Mesenchymal stem cell (in vitro differentiated cells and primary cell): ENCODE measurements at regions not wholly inside any gene's neighbourhood (a gene's known extent, or its start where the extent isn't known, plus 50 kb on each side); places are given as distances from the start of the nearest gene placed in this dataset.

Experiments used
- DNase-seq: peaks from one replicate; pipeline ENCODE4 v3.0.0-alpha.2; 2013
- H2AFZ ChIP-seq: one replicate; pipeline ENCODE4 v1.6.1; 2013; ENCODE audit warnings: low read depth, mild to moderate bottlenecking, control low read depth, inconsistent platforms, low read length, moderate library complexity
- H2AK5ac ChIP-seq: 2 replicates; pipeline ENCODE4 v1.6.1; 2013; ENCODE audit warnings: low read length, moderate library complexity, mild to moderate bottlenecking, inconsistent platforms; ENCODE audit not compliant: severe bottlenecking
- H2BK120ac ChIP-seq: one replicate; pipeline ENCODE4 v1.6.1; 2013; ENCODE audit warnings: low read depth, mild to moderate bottlenecking, inconsistent platforms, low read length, moderate library complexity
- H2BK12ac ChIP-seq, 2 experiments: one replicate each; pipeline ENCODE4 v1.6.1; 2013; ENCODE audit warnings: inconsistent platforms in 2 of 2, low read length in 2 of 2, mild to moderate bottlenecking in 2 of 2, moderate library complexity in 2 of 2, control low read depth in 1 of 2
- H2BK15ac ChIP-seq: one replicate; pipeline ENCODE4 v1.6.1; 2013; ENCODE audit warnings: mild to moderate bottlenecking, low read depth, inconsistent platforms; ENCODE audit not compliant: poor library complexity, severe bottlenecking
- H2BK5ac ChIP-seq: 2 replicates; pipeline ENCODE4 v1.6.1; 2013; ENCODE audit warnings: low read depth, mild to moderate bottlenecking, low read length, control low read depth, inconsistent platforms; ENCODE audit not compliant: poor library complexity, severe bottlenecking
- H3K14ac ChIP-seq, 2 experiments: one replicate each; pipeline ENCODE4 v1.6.1; 2013; ENCODE audit warnings: inconsistent platforms in 2 of 2, low read length in 2 of 2, control low read depth in 1 of 2, mild to moderate bottlenecking in 1 of 2, moderate library complexity in 1 of 2
- H3K18ac ChIP-seq, 2 experiments: one replicate each; pipeline ENCODE4 v1.6.1; 2013; ENCODE audit warnings: inconsistent platforms in 2 of 2, low read length in 2 of 2, control low read depth in 1 of 2, low read depth in 1 of 2, mild to moderate bottlenecking in 1 of 2
- H3K23ac ChIP-seq, 2 experiments: one replicate each; pipeline ENCODE4 v1.6.1; 2013; ENCODE audit warnings: inconsistent platforms in 2 of 2, low read length in 2 of 2, mild to moderate bottlenecking in 2 of 2, moderate library complexity in 2 of 2, control low read depth in 1 of 2
- H3K27ac ChIP-seq: 2 replicates; pipeline ENCODE4 v1.5.1; 2013; ENCODE audit warnings: mild to moderate bottlenecking, moderate library complexity, low read length, control low read depth, inconsistent platforms; ENCODE audit not compliant: poor library complexity, severe bottlenecking
- H3K27me3 ChIP-seq, 2 experiments: 2 replicates each; pipeline versions ENCODE4 v1.6.1 to v1.7.0; 2013; ENCODE audit warnings: low read length in 2 of 2, mild to moderate bottlenecking in 2 of 2, moderate library complexity in 2 of 2, control low read depth in 1 of 2, inconsistent platforms in 1 of 2; ENCODE audit not compliant: control insufficient read depth in 1 of 2, insufficient read depth in 1 of 2
- H3K36me3 ChIP-seq, 2 experiments: 2 replicates each; pipeline versions ENCODE4 v1.6.1 to v1.7.0; 2013; ENCODE audit warnings: low read length in 2 of 2, control low read depth in 1 of 2, inconsistent platforms in 1 of 2, low read depth in 1 of 2, mild to moderate bottlenecking in 1 of 2; ENCODE audit not compliant: insufficient read depth in 2 of 2, control insufficient read depth in 1 of 2
- H3K4ac ChIP-seq, 2 experiments: one replicate each; pipeline ENCODE4 v1.6.1; 2013; ENCODE audit warnings: inconsistent platforms in 2 of 2, low read length in 2 of 2, mild to moderate bottlenecking in 2 of 2, moderate library complexity in 2 of 2, control low read depth in 1 of 2, low read depth in 1 of 2
- H3K4me1 ChIP-seq: 2 replicates; pipeline ENCODE4 v1.6.1; 2013; ENCODE audit warnings: low read depth, low read length, control low read depth; ENCODE audit not compliant: control insufficient read depth, insufficient read depth
- H3K4me2 ChIP-seq: 2 replicates; pipeline ENCODE4 v1.6.1; 2013; ENCODE audit warnings: low read length, mild to moderate bottlenecking, inconsistent platforms; ENCODE audit not compliant: poor library complexity, severe bottlenecking
- H3K4me3 ChIP-seq, 2 experiments: 2 replicates each; pipeline versions ENCODE4 v1.5.1 to v1.7.0; 2013; ENCODE audit warnings: low read length in 2 of 2, mild to moderate bottlenecking in 2 of 2, control low read depth in 1 of 2, low read depth in 1 of 2; ENCODE audit not compliant: insufficient read depth in 1 of 2
- H3K79me1 ChIP-seq: replicated peaks from 2 replicates; pipeline ENCODE4 v1.6.1; 2013; ENCODE audit warnings: mild to moderate bottlenecking, control low read depth, low read length, inconsistent platforms; ENCODE audit not compliant: poor library complexity, severe bottlenecking
- H3K9ac ChIP-seq: 2 replicates; pipeline ENCODE4 v1.7.0; 2013; ENCODE audit warnings: mild to moderate bottlenecking, low read length, moderate library complexity
- H3K9me3 ChIP-seq: 2 replicates; pipeline ENCODE4 v1.7.0; 2013; ENCODE audit warnings: mild to moderate bottlenecking, low read length; ENCODE audit not compliant: control insufficient read depth
- H4K8ac ChIP-seq: one replicate; pipeline ENCODE4 v1.6.1; 2013; ENCODE audit warnings: inconsistent platforms, mild to moderate bottlenecking, low read length, moderate library complexity
- H4K91ac ChIP-seq: one replicate; pipeline ENCODE4 v1.6.1; 2013; ENCODE audit warnings: mild to moderate bottlenecking, low read length, inconsistent platforms
- WGBS: methylation state at CpG from one replicate; pipeline ENCODE4 v1.1.7; 2013; ENCODE audit warnings: mixed read lengths; 5-methylcytosine and 5-hydroxymethylcytosine counted together

- Histone ChIP-seq H3K4me3 (no peak overlapping the region), H2BK5ac (no peak overlapping the region), H3K9ac (no peak overlapping the region), H3K4ac (no peak overlapping the region), H3K4me2 (no peak overlapping the region), H3K4me1 (peaks cover 6% of the 10 kb centered on the region), H3K36me3 (peaks cover 0 to 8% of the 10 kb centered on the region in 2 experiments), H2BK15ac (no peak overlapping the region), H2AK5ac (no peak overlapping the region), H3K27ac (no peak overlapping the region), H3K79me1 (no peaks in the 10 kb centered on the region), H3K18ac (no peak overlapping the region), H2BK120ac (no peak overlapping the region), H3K27me3 (no peaks in the 10 kb centered on the region), H3K14ac (no peak overlapping the region), H2BK12ac (no peak overlapping the region), H2AFZ (no peak overlapping the region), H3K23ac (no peak overlapping the region), H4K91ac (no peak overlapping the region), H4K8ac (no peak overlapping the region), H3K9me3 (no peaks in the 10 kb centered on the region)
- 98% methylated on average over 22 of the region's 22 CpGs for WGBS
- no peak for DNase-seq
Observed at GRCh38 chr14:65279510-65279909, 133.0 kb upstream of the FUT8 start.

DNA sequence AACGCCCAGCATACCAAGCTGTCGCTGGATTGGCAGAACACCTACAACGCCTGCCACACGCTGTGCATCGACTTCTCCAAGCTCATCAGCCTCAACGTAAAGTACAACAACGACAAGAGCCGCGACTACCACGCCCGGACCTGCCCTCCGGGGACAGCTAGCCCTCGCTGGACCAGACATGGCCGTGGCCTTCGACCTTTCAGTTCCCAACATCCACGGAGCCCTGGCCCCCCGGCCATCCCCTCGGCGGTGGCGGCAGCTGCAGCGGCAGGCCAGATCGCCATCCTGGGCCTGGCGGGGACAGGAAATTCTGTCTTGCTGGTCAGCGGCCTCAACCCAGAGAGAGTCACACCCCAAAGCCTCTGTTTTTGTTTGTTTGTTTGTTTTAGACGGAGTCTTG is 132.6 kb upstream of the FUT8 start:
- Histone ChIP-seq H3K4ac (no peak overlapping the region), H3K27me3 (no peaks in the 10 kb centered on the region), H2BK15ac (no peak overlapping the region), H3K9ac (no peak overlapping the region), H3K14ac (no peak overlapping the region), H4K91ac (no peak overlapping the region), H2BK120ac (no peak overlapping the region), H3K9me3 (no peaks in the 10 kb centered on the region), H3K4me1 (peaks cover 6% of the 10 kb centered on the region), H3K79me1 (no peaks in the 10 kb centered on the region), H3K36me3 (peaks cover 0 to 8% of the 10 kb centered on the region in 2 experiments), H2AFZ (no peak overlapping the region), H4K8ac (no peak overlapping the region), H3K4me2 (no peak overlapping the region), H2BK12ac (no peak overlapping the region), H3K27ac (no peak overlapping the region), H2AK5ac (no peak overlapping the region), H3K4me3 (no peak overlapping the region), H3K23ac (no peak overlapping the region), H3K18ac (no peak overlapping the region), H2BK5ac (no peak overlapping the region)
- no peak for DNase-seq
- WGBS = 97% methylated on average over 25 of the region's 25 CpGs

DNA sequence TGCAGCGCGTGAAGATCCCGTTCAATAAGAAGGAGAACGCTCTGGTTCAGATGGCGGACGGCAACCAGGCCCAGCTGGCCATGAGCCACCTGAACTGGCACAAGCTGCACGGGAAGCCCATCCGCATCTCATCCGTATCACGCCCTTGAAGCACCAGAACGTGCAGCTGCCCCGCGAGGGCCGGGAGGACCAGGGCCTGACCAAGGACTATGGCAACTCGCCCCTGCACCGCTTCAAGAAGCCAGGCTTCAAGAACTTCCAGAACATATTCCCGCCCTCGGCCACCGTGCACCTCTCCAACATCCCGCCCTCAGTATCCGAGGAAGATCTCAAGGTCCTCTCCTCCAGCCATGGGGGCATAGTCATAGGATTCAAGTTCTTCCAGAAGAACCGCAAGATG is 131.9 kb upstream of the FUT8 start:
- no peak overlapping the region for H2BK5ac ChIP-seq
- peaks cover 0 to 8% of the 10 kb centered on the region in 2 experiments for H3K36me3 ChIP-seq
- no peaks in the 10 kb centered on the region for H3K79me1 ChIP-seq
- WGBS = 98% methylated on average over 22 of the region's 22 CpGs
- no peaks in the 10 kb centered on the region for H3K27me3 ChIP-seq
- no peak for DNase-seq
- peak overlapping the region; percentile 36 for H2BK15ac ChIP-seq
- no peak overlapping the region for H3K14ac ChIP-seq
- H3K4me1 ChIP-seq = peaks cover 6% of the 10 kb centered on the region
- no peak overlapping the region for H3K4ac ChIP-seq
- no peak overlapping the region for H2BK120ac ChIP-seq
- no peak overlapping the region for H2AK5ac ChIP-seq
- no peak overlapping the region for H4K8ac ChIP-seq
- H3K4me2 ChIP-seq = no peak overlapping the region
- H3K18ac ChIP-seq = no peak overlapping the region
- no peaks in the 10 kb centered on the region for H3K9me3 ChIP-seq
- H3K4me3 ChIP-seq = no peak overlapping the region
- H3K23ac ChIP-seq = no peak overlapping the region
- H3K27ac ChIP-seq = no peak overlapping the region
- H2BK12ac ChIP-seq = no peak overlapping the region
- no peak overlapping the region for H2AFZ ChIP-seq
- H4K91ac ChIP-seq = no peak overlapping the region
- H3K9ac ChIP-seq = no peak overlapping the region

DNA sequence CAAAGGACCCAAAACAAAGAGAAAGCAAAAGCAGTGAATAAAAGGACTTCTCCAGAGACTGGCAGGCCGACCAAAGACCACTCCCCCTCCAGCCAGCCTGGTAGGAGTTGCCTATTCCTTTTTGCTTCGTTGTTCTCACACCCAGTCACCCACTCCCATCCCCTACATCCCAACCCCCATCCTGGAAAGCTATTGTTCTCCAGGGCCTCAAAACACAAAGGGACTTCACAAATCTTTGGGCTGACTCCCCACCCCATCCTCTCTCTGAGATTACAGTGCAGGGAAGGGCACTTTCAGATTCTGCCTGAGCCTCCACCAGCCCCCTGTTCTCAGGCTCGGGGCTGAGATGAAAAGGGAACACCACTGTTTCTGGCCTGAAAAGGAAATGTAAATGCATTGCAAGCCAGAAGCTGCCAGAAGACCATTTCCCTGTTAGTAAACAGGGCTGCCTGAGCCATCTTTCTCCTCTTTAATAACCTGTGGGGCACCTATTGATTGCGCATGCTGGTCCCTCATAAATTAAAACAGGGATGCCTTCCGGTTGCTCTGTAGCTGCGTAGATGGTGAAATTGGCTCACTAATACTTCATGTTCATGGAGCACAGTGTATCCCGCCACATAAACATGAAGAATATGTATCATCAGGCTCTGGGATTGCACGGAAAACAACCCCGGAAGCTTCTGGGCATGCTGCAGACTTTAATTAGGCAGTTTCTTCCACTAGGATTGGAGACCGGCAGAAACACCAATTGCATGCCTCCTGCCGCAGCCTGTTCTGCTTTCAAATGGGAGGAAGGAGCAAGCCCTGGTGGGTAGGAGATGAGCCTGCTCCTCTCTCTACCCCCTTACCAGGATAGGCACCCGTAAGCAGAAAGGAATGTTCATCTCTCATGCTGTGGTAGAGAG is 130.3 kb upstream of the FUT8 start:
- Histone ChIP-seq H2AFZ (peak overlapping the region; percentile 54), H3K18ac (peak overlapping the region in 1 of 2 experiments; percentile 67), H3K27me3 (no peaks in the 10 kb centered on the region), H2BK12ac (peak overlapping the region in 1 of 2 experiments; percentile 31), H3K4me1 (peaks cover 6% of the 10 kb centered on the region), H2BK15ac (no peak overlapping the region), H3K36me3 (peaks cover 0 to 8% of the 10 kb centered on the region in 2 experiments), H4K91ac (no peak overlapping the region), H2BK120ac (peak overlapping the region; percentile 1), H3K4me2 (no peak overlapping the region), H2BK5ac (no peak overlapping the region), H2AK5ac (peak overlapping the region; percentile 33), H3K4me3 (peak overlapping the region in 1 of 2 experiments; percentile 35), H3K23ac (no peak overlapping the region), H3K14ac (no peak overlapping the region), H4K8ac (peak overlapping the region; percentile 28), H3K79me1 (no peaks in the 10 kb centered on the region), H3K9ac (peak overlapping the region; percentile 77), H3K9me3 (no peaks in the 10 kb centered on the region), H3K27ac (peak overlapping the region; percentile 84), H3K4ac (no peak overlapping the region)
- DNase-seq = peak; percentile 49
- 70% methylated on average over 11 of the region's 12 CpGs for WGBS
